CD4-positive, alpha-beta T cell (primary cell): ENCODE measurements at regions not wholly inside any gene's neighbourhood (a gene's known extent, or its start where the extent isn't known, plus 50 kb on each side); places are given as distances from the start of the nearest gene placed in this dataset.

ENCODE experiments used
- ATAC-seq: fragments of 200-7000 bp; cut with Tn5 transposase; one replicate; pipeline ENCODE4 v1.10.0; 2022; ENCODE audit warnings: mild to moderate bottlenecking; ENCODE audit not compliant: poor library complexity
- CTCF ChIA-PET: fragments of 350-600 bp; sonication (Branson Sonifier 250); formaldehyde crosslinking; loops from one replicate; lab custom pipeline; 2021; ENCODE audit warnings: antibody characterized with exemption, inconsistent platforms; lab: Charles Lee
- POLR2A ChIA-PET: fragments of 350-600 bp; sonication (Branson Sonifier 250); formaldehyde crosslinking; loops from one replicate; lab custom pipeline; 2021; ENCODE audit warnings: antibody characterized with exemption, inconsistent platforms; lab: Charles Lee
- DNase-seq, 14 experiments: peaks; one replicate each; pipeline ENCODE4 v3.0.0-alpha.2; 2013 to 2020; ENCODE audit warnings: mixed read lengths in 2 of 14
- H3K27ac ChIP-seq, 2 donors: one replicate each; pipeline versions ENCODE4 v1.5.1 to v1.7.0; 2013; ENCODE audit warnings: low read length in 2 of 2, low read depth in 1 of 2, mild to moderate bottlenecking in 1 of 2
- H3K27me3 ChIP-seq, 2 experiments: 1 replicate in 1 of 2; 2 replicates in 1 of 2; pipeline versions ENCODE4 v1.6.1 to v1.7.0; 2013; ENCODE audit warnings: low read length in 2 of 2, control low read depth in 1 of 2, mild to moderate bottlenecking in 1 of 2, moderate library complexity in 1 of 2; ENCODE audit not compliant: insufficient read depth in 2 of 2, control insufficient read depth in 1 of 2
- H3K36me3 ChIP-seq: one replicate; pipeline ENCODE4 v1.6.1; 2013; ENCODE audit warnings: low read length, control low read depth; ENCODE audit not compliant: insufficient read depth
- H3K4me1 ChIP-seq: one replicate; pipeline ENCODE4 v1.6.1; 2013; ENCODE audit warnings: low read length, control low read depth; ENCODE audit not compliant: insufficient read depth
- H3K4me3 ChIP-seq: one replicate; pipeline ENCODE4 v1.5.1; 2013; ENCODE audit warnings: mild to moderate bottlenecking, low read length, moderate library complexity
- H3K9me3 ChIP-seq, 2 experiments: 1 replicate in 1 of 2; 2 replicates in 1 of 2; pipeline versions ENCODE4 v1.6.1 to v1.7.0; 2013; ENCODE audit warnings: low read length in 2 of 2, mild to moderate bottlenecking in 2 of 2, control low read depth in 1 of 2, moderate library complexity in 1 of 2; ENCODE audit not compliant: control insufficient read depth in 1 of 2, insufficient read depth in 1 of 2
- H3K27ac Mint-ChIP-seq: one replicate; pipeline ENCODE4 v1.8.0; 2020; ENCODE audit warnings: mixed read lengths
- H3K27me3 Mint-ChIP-seq: one replicate; pipeline ENCODE4 v1.8.0; 2021; ENCODE audit warnings: mixed read lengths
- H3K36me3 Mint-ChIP-seq: one replicate; pipeline ENCODE4 v1.8.0; 2021; ENCODE audit warnings: low read depth, mixed read lengths
- H3K4me1 Mint-ChIP-seq: one replicate; pipeline ENCODE4 v1.8.0; 2021; ENCODE audit warnings: low read depth, mixed read lengths
- H3K4me3 Mint-ChIP-seq: one replicate; pipeline ENCODE4 v1.8.0; 2020; ENCODE audit warnings: mild to moderate bottlenecking, mixed read lengths
- H3K9me3 Mint-ChIP-seq: one replicate; pipeline ENCODE4 v1.8.0; 2020; ENCODE audit warnings: mixed read lengths
- intact Hi-C, 2 experiments: fragments of 100-400 bp; cut with DNase I in 1 of 2; cut with micrococcal nuclease in 1 of 2; formaldehyde crosslinking; loops; one replicate each; pipeline versions ENCODE4 v1.15.1 to v1.9.0; 2023 to 2025; cut with DNase I, micrococcal nuclease
- TF ChIP-seq, protein P1 (sequence below): fragments of 200-600 bp; IDR thresholded peaks from one replicate; pipeline ENCODE4 v1.8.0; 2022; ENCODE audit warnings: antibody characterized with exemption, mild to moderate bottlenecking

DNA sequence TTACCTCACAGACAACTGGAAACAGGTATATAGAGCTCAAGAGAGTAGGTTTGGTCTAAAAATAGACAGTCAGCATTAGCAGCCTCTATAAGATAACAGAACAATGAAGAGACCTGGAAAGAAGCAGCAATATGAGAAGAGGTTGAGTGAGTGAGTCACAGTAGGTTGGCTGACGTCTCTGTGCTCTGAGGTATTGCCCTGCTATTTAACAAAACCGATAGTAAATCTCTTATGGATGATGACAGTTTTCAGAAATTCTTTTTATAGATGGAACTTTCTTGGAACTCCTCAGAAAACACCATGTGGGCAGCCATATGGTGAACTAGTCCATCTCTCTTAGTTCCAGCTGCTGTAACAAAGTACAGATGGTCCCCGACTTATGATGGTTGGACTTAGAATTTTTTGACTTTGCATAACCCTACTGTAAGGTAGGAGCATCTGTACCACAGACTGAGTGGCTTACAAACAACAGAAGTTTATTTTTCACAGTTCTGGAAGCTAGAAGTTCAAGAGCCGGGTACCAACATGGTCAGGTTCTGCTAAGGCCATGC is 123.5 kb downstream of the MBD2 start:
- ChIA-PET POLR2A (no interaction called here), CTCF (no interaction called here)
- intact Hi-C loops = no loop called here

DNA sequence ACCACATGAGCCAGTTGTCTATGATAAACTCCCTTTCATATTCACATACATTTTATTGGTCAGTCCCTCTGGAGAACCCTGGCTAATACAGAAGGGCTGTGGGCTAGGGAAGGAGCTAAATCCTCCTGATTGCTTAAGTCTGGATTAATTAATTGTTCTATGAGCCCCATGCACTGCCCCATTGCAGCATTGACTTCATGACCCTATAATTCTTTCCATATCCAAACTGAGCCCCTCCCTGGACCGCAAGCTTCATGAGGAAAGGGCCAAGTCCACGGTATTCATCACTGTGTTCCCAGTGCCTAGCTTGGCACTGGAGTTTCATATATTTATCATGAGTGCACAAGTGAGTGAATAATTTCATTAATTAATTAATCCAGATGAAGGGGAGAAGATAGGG is 124.0 kb downstream of the MBD2 start:
- no peaks in the 10 kb centered on the region for H3K4me1 ChIP-seq
- Mint-ChIP-seq H3K27ac (no peak overlapping the region), H3K9me3 (peaks cover 3% of the 10 kb centered on the region), H3K36me3 (no peaks in the 10 kb centered on the region), H3K27me3 (peaks cover 4% of the 10 kb centered on the region), H3K4me1 (no peaks in the 10 kb centered on the region), H3K4me3 (no peak overlapping the region)
- POLR2A ChIA-PET = no interaction called here
- intact Hi-C loops = no loop called here
- TF ChIP-seq, protein P1, sequence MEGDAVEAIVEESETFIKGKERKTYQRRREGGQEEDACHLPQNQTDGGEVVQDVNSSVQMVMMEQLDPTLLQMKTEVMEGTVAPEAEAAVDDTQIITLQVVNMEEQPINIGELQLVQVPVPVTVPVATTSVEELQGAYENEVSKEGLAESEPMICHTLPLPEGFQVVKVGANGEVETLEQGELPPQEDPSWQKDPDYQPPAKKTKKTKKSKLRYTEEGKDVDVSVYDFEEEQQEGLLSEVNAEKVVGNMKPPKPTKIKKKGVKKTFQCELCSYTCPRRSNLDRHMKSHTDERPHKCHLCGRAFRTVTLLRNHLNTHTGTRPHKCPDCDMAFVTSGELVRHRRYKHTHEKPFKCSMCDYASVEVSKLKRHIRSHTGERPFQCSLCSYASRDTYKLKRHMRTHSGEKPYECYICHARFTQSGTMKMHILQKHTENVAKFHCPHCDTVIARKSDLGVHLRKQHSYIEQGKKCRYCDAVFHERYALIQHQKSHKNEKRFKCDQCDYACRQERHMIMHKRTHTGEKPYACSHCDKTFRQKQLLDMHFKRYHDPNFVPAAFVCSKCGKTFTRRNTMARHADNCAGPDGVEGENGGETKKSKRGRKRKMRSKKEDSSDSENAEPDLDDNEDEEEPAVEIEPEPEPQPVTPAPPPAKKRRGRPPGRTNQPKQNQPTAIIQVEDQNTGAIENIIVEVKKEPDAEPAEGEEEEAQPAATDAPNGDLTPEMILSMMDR = no peak
- CTCF ChIA-PET = no interaction called here
- H3K27ac ChIP-seq = no peak overlapping the region
- ATAC-seq (no peak), DNase-seq (no peak)
- H3K9me3 ChIP-seq = peaks cover 0 to 15% of the 10 kb centered on the region in 2 experiments
- no peak overlapping the region for H3K4me3 ChIP-seq
- no peaks in the 10 kb centered on the region for H3K27me3 ChIP-seq
- H3K36me3 ChIP-seq = no peaks in the 10 kb centered on the region

More for the DNA sequence above, 123.5 kb downstream of the MBD2 start:
- Mint-ChIP-seq H3K36me3 (no peaks in the 10 kb centered on the region), H3K4me1 (no peaks in the 10 kb centered on the region), H3K27ac (no peak overlapping the region), H3K4me3 (no peak overlapping the region), H3K27me3 (peaks cover 4% of the 10 kb centered on the region), H3K9me3 (peaks cover 3% of the 10 kb centered on the region)
- Histone ChIP-seq H3K27ac (no peak overlapping the region), H3K27me3 (no peaks in the 10 kb centered on the region), H3K4me3 (no peak overlapping the region), H3K36me3 (no peaks in the 10 kb centered on the region), H3K4me1 (no peaks in the 10 kb centered on the region), H3K9me3 (peaks cover 0 to 15% of the 10 kb centered on the region in 2 experiments)
- ATAC-seq (no peak), DNase-seq (no peak)
- TF ChIP-seq, protein P1 = no peak

DNA sequence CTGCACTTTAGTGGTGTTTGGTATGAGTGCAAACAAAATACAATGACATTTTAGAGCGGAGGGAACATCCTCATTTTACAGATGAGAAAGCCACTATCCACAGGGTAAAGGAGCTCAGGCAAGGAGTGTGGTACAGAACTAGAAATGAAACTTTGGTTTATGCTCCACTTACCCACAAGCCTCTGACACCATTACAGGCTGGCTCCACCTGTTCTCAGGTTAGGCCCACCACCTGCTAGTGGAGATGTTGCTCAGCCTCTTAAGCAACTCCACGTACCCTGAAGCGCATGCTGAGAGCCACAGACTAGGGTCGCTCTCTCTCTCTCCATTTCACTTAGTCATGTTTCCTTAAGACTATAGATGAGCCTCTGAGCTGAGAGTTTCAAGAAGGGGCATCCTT is 130.0 kb downstream of the MBD2 start:
- ATAC-seq (no peak), DNase-seq (no peak)
- Histone ChIP-seq H3K9me3 (peaks cover 0 to 12% of the 10 kb centered on the region in 2 experiments), H3K4me1 (no peaks in the 10 kb centered on the region), H3K4me3 (no peak overlapping the region), H3K36me3 (no peaks in the 10 kb centered on the region), H3K27ac (no peak overlapping the region), H3K27me3 (no peaks in the 10 kb centered on the region)
- H3K36me3 Mint-ChIP-seq = no peaks in the 10 kb centered on the region
- POLR2A ChIA-PET = no interaction called here
- CTCF ChIA-PET = no interaction called here
- no peaks in the 10 kb centered on the region for H3K27me3 Mint-ChIP-seq
- no peak overlapping the region for H3K27ac Mint-ChIP-seq
- TF ChIP-seq, protein P1 = no peak
- no peak overlapping the region for H3K4me3 Mint-ChIP-seq
- H3K4me1 Mint-ChIP-seq = no peaks in the 10 kb centered on the region
- intact Hi-C loops = no loop called here
- H3K9me3 Mint-ChIP-seq = peaks cover 3% of the 10 kb centered on the region
